ENCODE measurements at regions not wholly inside any gene's neighbourhood (a gene's known extent, or its start where the extent isn't known, plus 50 kb on each side); places are given as distances from the start of the nearest gene placed in this dataset.

GRCh38 chr3:102098130-102098885 is 249.0 kb downstream of the NFKBIZ start:
- H3K4me1 Mint-ChIP-seq (ENCODE audit: unreplicated experiment): peaks cover 5% of the 10 kb centered on the region
- no peak for TF ChIP-seq CTCF (IDR thresholded peaks at IDR 0.05; ENCODE audit: unreplicated experiment)
- no peaks in the 10 kb centered on the region for H3K9me3 Mint-ChIP-seq (ENCODE audit: unreplicated experiment)
- peaks cover under 1% of the 10 kb centered on the region for H3K27me3 Mint-ChIP-seq (ENCODE audit: unreplicated experiment)
- no peak overlapping the region for H3K4me3 Mint-ChIP-seq (ENCODE audit: unreplicated experiment)
- H3K27ac Mint-ChIP-seq (ENCODE audit: unreplicated experiment): no peak overlapping the region
- no peaks in the 10 kb centered on the region for H3K36me3 Mint-ChIP-seq (ENCODE audit: low read depth, unreplicated experiment)
- no peak for DNase-seq (ENCODE audit: low spot score)

GRCh38 chr3:102099913-102100312 is 250.6 kb downstream of the NFKBIZ start:
- no peak for TF ChIP-seq CTCF (IDR thresholded peaks at IDR 0.05; ENCODE audit: unreplicated experiment)
- no peak for DNase-seq (ENCODE audit: low spot score)
- Mint-ChIP-seq H3K27ac (ENCODE audit: unreplicated experiment) (no peak overlapping the region), H3K36me3 (ENCODE audit: low read depth, unreplicated experiment) (no peaks in the 10 kb centered on the region), H3K9me3 (ENCODE audit: unreplicated experiment) (no peaks in the 10 kb centered on the region), H3K4me1 (ENCODE audit: unreplicated experiment) (no peaks in the 10 kb centered on the region), H3K4me3 (ENCODE audit: unreplicated experiment) (no peak overlapping the region), H3K27me3 (ENCODE audit: unreplicated experiment) (no peaks in the 10 kb centered on the region)

- no peak overlapping the region for H3K4me3 Mint-ChIP-seq (ENCODE audit: unreplicated experiment)
- DNase-seq (ENCODE audit: low spot score): no peak
- no peak for TF ChIP-seq CTCF (IDR thresholded peaks at IDR 0.05; ENCODE audit: unreplicated experiment)
- H3K36me3 Mint-ChIP-seq (ENCODE audit: low read depth, unreplicated experiment): no peaks in the 10 kb centered on the region
- no peaks in the 10 kb centered on the region for H3K27me3 Mint-ChIP-seq (ENCODE audit: unreplicated experiment)
- no peaks in the 10 kb centered on the region for H3K9me3 Mint-ChIP-seq (ENCODE audit: unreplicated experiment)
- no peaks in the 10 kb centered on the region for H3K4me1 Mint-ChIP-seq (ENCODE audit: unreplicated experiment)
- no peak overlapping the region for H3K27ac Mint-ChIP-seq (ENCODE audit: unreplicated experiment)
Measured at GRCh38 chr3:102102394-102102793, 253.1 kb downstream of the NFKBIZ start.

- Mint-ChIP-seq H3K9me3 (ENCODE audit: unreplicated experiment) (no peaks in the 10 kb centered on the region), H3K27me3 (ENCODE audit: unreplicated experiment) (no peaks in the 10 kb centered on the region), H3K27ac (ENCODE audit: unreplicated experiment) (no peak overlapping the region), H3K36me3 (ENCODE audit: low read depth, unreplicated experiment) (no peaks in the 10 kb centered on the region), H3K4me1 (ENCODE audit: unreplicated experiment) (no peaks in the 10 kb centered on the region), H3K4me3 (ENCODE audit: unreplicated experiment) (no peak overlapping the region)
- TF ChIP-seq CTCF (IDR thresholded peaks at IDR 0.05; ENCODE audit: unreplicated experiment): no peak
- no peak for DNase-seq (ENCODE audit: low spot score)
Measured at GRCh38 chr3:102104033-102104432, 254.7 kb downstream of the NFKBIZ start.

GRCh38 chr3:102105193-102105592 is 255.9 kb downstream of the NFKBIZ start:
- Mint-ChIP-seq H3K36me3 (ENCODE audit: low read depth, unreplicated experiment) (no peaks in the 10 kb centered on the region), H3K27me3 (ENCODE audit: unreplicated experiment) (no peaks in the 10 kb centered on the region), H3K27ac (ENCODE audit: unreplicated experiment) (no peak overlapping the region), H3K9me3 (ENCODE audit: unreplicated experiment) (no peaks in the 10 kb centered on the region), H3K4me1 (ENCODE audit: unreplicated experiment) (no peaks in the 10 kb centered on the region), H3K4me3 (ENCODE audit: unreplicated experiment) (no peak overlapping the region)
- DNase-seq (ENCODE audit: low spot score): no peak
- TF ChIP-seq CTCF (IDR thresholded peaks at IDR 0.05; ENCODE audit: unreplicated experiment): no peak
